Activated CD4-positive, alpha-beta T cell treated with anti-CD3 and anti-CD28 coated beads, Interleukin-2, amount 50 U/mL, for 24 hours (primary cell): ENCODE measurements at regions not wholly inside any gene's neighbourhood (a gene's known extent, or its start where the extent isn't known, plus 50 kb on each side); places are given as distances from the start of the nearest gene placed in this dataset.

ENCODE experiments used
- DNase-seq, 2 donors: peaks; one replicate each; pipeline ENCODE4 v3.0.0-alpha.2; 2020; ENCODE audit warnings: low read depth in 1 of 2, low spot score in 1 of 2

- DNase-seq: no peak
Observed at GRCh38 chr6:9499709-9500108, 915.2 kb downstream of the TFAP2A start.

- no peak for DNase-seq
Observed at GRCh38 chr6:9496837-9497236, 918.0 kb downstream of the TFAP2A start.

- no peak for DNase-seq
Observed at GRCh38 chr6:9494864-9495263, 920.0 kb downstream of the TFAP2A start.

- no peak for DNase-seq
Observed at GRCh38 chr6:9492790-9493189, 922.1 kb downstream of the TFAP2A start.

- DNase-seq: no peak
Observed at GRCh38 chr6:9487128-9487527, 927.7 kb downstream of the TFAP2A start.

- DNase-seq: no peak
Observed at GRCh38 chr6:9485992-9486391, 928.9 kb downstream of the TFAP2A start.

GRCh38 chr6:9484686-9485085 is 930.2 kb downstream of the TFAP2A start:
- no peak for DNase-seq

GRCh38 chr6:9484091-9484490 is 930.8 kb downstream of the TFAP2A start:
- no peak for DNase-seq

- DNase-seq: no peak
Observed at GRCh38 chr6:9482030-9482738, 932.7 kb downstream of the TFAP2A start.

GRCh38 chr6:9481292-9482029 is 933.4 kb downstream of the TFAP2A start:
- no peak for DNase-seq

- no peak for DNase-seq
Observed at GRCh38 chr6:9468277-9468676, 946.6 kb downstream of the TFAP2A start.

- no peak for DNase-seq
Observed at GRCh38 chr6:9467741-9468140, 947.1 kb downstream of the TFAP2A start.

GRCh38 chr6:9464583-9464982 is 950.3 kb downstream of the TFAP2A start:
- no peak for DNase-seq

- no peak for DNase-seq
Observed at GRCh38 chr6:9463311-9463710, 951.6 kb downstream of the TFAP2A start.

GRCh38 chr6:9461188-9461587 is 953.7 kb downstream of the TFAP2A start:
- no peak for DNase-seq

GRCh38 chr6:9458424-9458823 is 956.5 kb downstream of the TFAP2A start:
- DNase-seq: no peak

GRCh38 chr6:9455864-9456658 is 958.8 kb downstream of the TFAP2A start:
- DNase-seq: no peak

GRCh38 chr6:9439621-9440330 is 975.1 kb downstream of the TFAP2A start:
- no peak for DNase-seq

GRCh38 chr6:9437836-9438235 is 977.0 kb downstream of the TFAP2A start:
- DNase-seq: no peak

- no peak for DNase-seq
Observed at GRCh38 chr6:9435281-9435680, 979.6 kb downstream of the TFAP2A start.

- DNase-seq: no peak
Observed at GRCh38 chr6:9431945-9432344, 982.9 kb downstream of the TFAP2A start.
